ENCODE measurements at regions not wholly inside any gene's neighbourhood (a gene's known extent, or its start where the extent isn't known, plus 50 kb on each side); places are given as distances from the start of the nearest gene placed in this dataset.

GRCh38 chr7:69545175-69545574 lies 53.1 kb upstream of the AUTS2 start:
- no peak overlapping the region for H3K4me3 ChIP-seq (ENCODE audit: low read depth, low read length)
- TF ChIP-seq CTCF (conservative IDR thresholded peaks at IDR 0.05; ENCODE audit: low read depth, low read length) = no peak
- DNase-seq (ENCODE audit: low read depth) = no peak

Data from epithelial cell of proximal tubule (primary cell).